GM04503 (cell line): ENCODE measurements at regions not wholly inside any gene's neighbourhood (a gene's known extent, or its start where the extent isn't known, plus 50 kb on each side); places are given as distances from the start of the nearest gene placed in this dataset.
A peak's percentile ranks its signal among the peaks of the same experiment; 100 is the strongest.
"Not testable (repeated sequence)": the region's sequence is repeated elsewhere in the genome, so short reads cannot be mapped to it uniquely, and the experiment has no call there.

Source experiments
- DNase-seq: peaks from one replicate; pipeline ENCODE4 v3.0.0-alpha.2; 2012; ENCODE audit warnings: low read depth

GRCh38 chr5:106423109-106423897 is 1247.4 kb downstream of the EFNA5 start:
- DNase-seq: no peak

- no peak for DNase-seq
These were observed 1250.6 kb downstream of the EFNA5 start for GRCh38 chr5:106420102-106420501.

GRCh38 chr5:106418196-106418595 is 1252.5 kb downstream of the EFNA5 start:
- DNase-seq: no peak

GRCh38 chr5:106417566-106417965 is 1253.2 kb downstream of the EFNA5 start:
- DNase-seq: no peak

GRCh38 chr5:106417163-106417562 is 1253.6 kb downstream of the EFNA5 start:
- DNase-seq: no peak

- peak; percentile 47 for DNase-seq
These were observed 1255.2 kb downstream of the EFNA5 start for GRCh38 chr5:106415541-106415940.

- DNase-seq: no peak
These were observed 1256.4 kb downstream of the EFNA5 start for GRCh38 chr5:106414342-106414741.

GRCh38 chr5:106412606-106413005 is 1258.1 kb downstream of the EFNA5 start:
- no peak for DNase-seq

- DNase-seq: no peak
These were observed 1262.2 kb downstream of the EFNA5 start for GRCh38 chr5:106408570-106408969.

- DNase-seq: no peak
These were observed 1262.6 kb downstream of the EFNA5 start for GRCh38 chr5:106408141-106408540.

- no peak for DNase-seq
These were observed 1269.2 kb downstream of the EFNA5 start for GRCh38 chr5:106401561-106401960.

- DNase-seq: no peak
These were observed 1271.3 kb downstream of the EFNA5 start for GRCh38 chr5:106399391-106399790.

GRCh38 chr5:106397700-106398099 is 1273.0 kb downstream of the EFNA5 start:
- peak; percentile 89 for DNase-seq

- DNase-seq: no peak
These were observed 1277.5 kb downstream of the EFNA5 start for GRCh38 chr5:106393276-106393675.

GRCh38 chr5:106392766-106393165 is 1278.0 kb downstream of the EFNA5 start:
- no peak for DNase-seq

GRCh38 chr5:106387767-106388166 is 1283.0 kb downstream of the EFNA5 start:
- DNase-seq: not testable (repeated sequence)

GRCh38 chr5:106386287-106386686 is 1284.5 kb downstream of the EFNA5 start:
- no peak for DNase-seq

GRCh38 chr5:106380736-106381135 is 1290.0 kb downstream of the EFNA5 start:
- peak; percentile 26 for DNase-seq

- peak; percentile 27 for DNase-seq
These were observed 1294.2 kb downstream of the EFNA5 start for GRCh38 chr5:106376522-106376921.

GRCh38 chr5:106374956-106375355 is 1295.8 kb downstream of the EFNA5 start:
- DNase-seq: no peak

- no peak for DNase-seq
These were observed 1302.7 kb downstream of the EFNA5 start for GRCh38 chr5:106368021-106368420.

- DNase-seq: no peak
These were observed 1303.5 kb downstream of the EFNA5 start for GRCh38 chr5:106367281-106367680.

GRCh38 chr5:106363578-106363977 is 1307.2 kb downstream of the EFNA5 start:
- DNase-seq: no peak

- no peak for DNase-seq
These were observed 1308.8 kb downstream of the EFNA5 start for GRCh38 chr5:106361905-106362304.
